NCI-H226 (cell line): ENCODE measurements at regions not wholly inside any gene's neighbourhood (a gene's known extent, or its start where the extent isn't known, plus 50 kb on each side); places are given as distances from the start of the nearest gene placed in this dataset.

Experiments
- DNase-seq: peaks from one replicate; pipeline ENCODE4 v3.0.0-alpha.2; 2015

- DNase-seq, result no peak
Measured at GRCh38 chr12:111194703-111195051, 174.2 kb downstream of the PHETA1 start.

GRCh38 chr12:111193977-111194702, 174.8 kb downstream of the PHETA1 start:
- no peak for DNase-seq

GRCh38 chr12:111193496-111193895, 175.4 kb downstream of the PHETA1 start:
- DNase-seq, result no peak

GRCh38 chr12:111193067-111193466, 175.8 kb downstream of the PHETA1 start:
- DNase-seq, result no peak

GRCh38 chr12:111192647-111193046, 176.2 kb downstream of the PHETA1 start:
- DNase-seq, result no peak

GRCh38 chr12:111190741-111191526, 178.0 kb downstream of the PHETA1 start:
- no peak for DNase-seq

- DNase-seq, result no peak
Measured at GRCh38 chr12:111189792-111190191, 179.1 kb downstream of the PHETA1 start.

- no peak for DNase-seq
Measured at GRCh38 chr12:111188436-111188835, 180.5 kb downstream of the PHETA1 start.

GRCh38 chr12:111186347-111186746, 182.5 kb downstream of the PHETA1 start:
- DNase-seq, result no peak

- no peak for DNase-seq
Measured at GRCh38 chr12:111185889-111186227, 183.0 kb downstream of the PHETA1 start.

GRCh38 chr12:111185206-111185888, 183.5 kb downstream of the PHETA1 start:
- DNase-seq, result no peak

GRCh38 chr12:111184161-111184560, 184.7 kb downstream of the PHETA1 start:
- DNase-seq, result no peak

- no peak for DNase-seq
Measured at GRCh38 chr12:111183094-111183493, 185.8 kb downstream of the PHETA1 start.

GRCh38 chr12:111182382-111182781, 186.5 kb downstream of the PHETA1 start:
- DNase-seq, result no peak

GRCh38 chr12:111181143-111181726, 187.7 kb downstream of the PHETA1 start:
- DNase-seq, result no peak

GRCh38 chr12:111180426-111181142, 188.3 kb downstream of the PHETA1 start:
- DNase-seq, result no peak

GRCh38 chr12:111178181-111179081, 190.5 kb downstream of the PHETA1 start:
- DNase-seq, result no peak

- no peak for DNase-seq
Measured at GRCh38 chr12:111175396-111176094, 193.3 kb downstream of the PHETA1 start.

- no peak for DNase-seq
Measured at GRCh38 chr12:111174961-111175345, 193.9 kb downstream of the PHETA1 start.

- DNase-seq, result no peak
Measured at GRCh38 chr12:111174251-111174960, 194.5 kb downstream of the PHETA1 start.

GRCh38 chr12:111173836-111174235, 195.1 kb downstream of the PHETA1 start:
- DNase-seq, result no peak
